NOMO-1 treated with DMSO at 0.1 percent for 48 hours (cell line): ENCODE measurements at regions not wholly inside any gene's neighbourhood (a gene's known extent, or its start where the extent isn't known, plus 50 kb on each side); places are given as distances from the start of the nearest gene placed in this dataset.

Source experiments
- DNase-seq: peaks from one replicate; lab custom pipeline; 2025; ENCODE audit not compliant: unreplicated experiment; lab: John Stamatoyannopoulos, UW

- no peak for DNase-seq
These were observed 450.9 kb upstream of the CNTNAP2 start for GRCh38 chr7:145665499-145666258.

GRCh38 chr7:145655666-145656065, 460.9 kb upstream of the CNTNAP2 start:
- DNase-seq, result no peak

GRCh38 chr7:145645135-145645515, 471.5 kb upstream of the CNTNAP2 start:
- no peak for DNase-seq

- no peak for DNase-seq
These were observed 472.0 kb upstream of the CNTNAP2 start for GRCh38 chr7:145644426-145645134.

GRCh38 chr7:145643981-145644380, 472.6 kb upstream of the CNTNAP2 start:
- DNase-seq, result no peak

- no peak for DNase-seq
These were observed 483.1 kb upstream of the CNTNAP2 start for GRCh38 chr7:145633513-145633912.

GRCh38 chr7:145624618-145625017, 492.0 kb upstream of the CNTNAP2 start:
- DNase-seq, result no peak

GRCh38 chr7:145605963-145606362, 510.6 kb upstream of the CNTNAP2 start:
- DNase-seq, result no peak

GRCh38 chr7:145599376-145599775, 517.2 kb upstream of the CNTNAP2 start:
- no peak for DNase-seq

GRCh38 chr7:145584401-145584800, 532.2 kb upstream of the CNTNAP2 start:
- DNase-seq, result no peak

GRCh38 chr7:145582742-145583303, 533.8 kb upstream of the CNTNAP2 start:
- DNase-seq, result no peak

GRCh38 chr7:145557805-145558204, 558.8 kb upstream of the CNTNAP2 start:
- DNase-seq, result no peak

- peak; percentile 46 for DNase-seq
These were observed 573.4 kb upstream of the CNTNAP2 start for GRCh38 chr7:145543242-145543641.

- no peak for DNase-seq
These were observed 576.7 kb upstream of the CNTNAP2 start for GRCh38 chr7:145539910-145540309.

- no peak for DNase-seq
These were observed 582.3 kb upstream of the CNTNAP2 start for GRCh38 chr7:145534301-145534700.

GRCh38 chr7:145520284-145520683, 596.3 kb upstream of the CNTNAP2 start:
- DNase-seq, result no peak

- DNase-seq, result no peak
These were observed 605.6 kb upstream of the CNTNAP2 start for GRCh38 chr7:145511004-145511403.

GRCh38 chr7:145497911-145498525, 618.6 kb upstream of the CNTNAP2 start:
- DNase-seq, result no peak

GRCh38 chr7:145490356-145490755, 626.2 kb upstream of the CNTNAP2 start:
- no peak for DNase-seq

- no peak for DNase-seq
These were observed 627.0 kb upstream of the CNTNAP2 start for GRCh38 chr7:145489609-145490008.

GRCh38 chr7:145488816-145489215, 627.8 kb upstream of the CNTNAP2 start:
- DNase-seq, result no peak

- DNase-seq, result no peak
These were observed 634.6 kb upstream of the CNTNAP2 start for GRCh38 chr7:145481985-145482384.
